ENCODE measurements at regions not wholly inside any gene's neighbourhood (a gene's known extent, or its start where the extent isn't known, plus 50 kb on each side); places are given as distances from the start of the nearest gene placed in this dataset.

DNA sequence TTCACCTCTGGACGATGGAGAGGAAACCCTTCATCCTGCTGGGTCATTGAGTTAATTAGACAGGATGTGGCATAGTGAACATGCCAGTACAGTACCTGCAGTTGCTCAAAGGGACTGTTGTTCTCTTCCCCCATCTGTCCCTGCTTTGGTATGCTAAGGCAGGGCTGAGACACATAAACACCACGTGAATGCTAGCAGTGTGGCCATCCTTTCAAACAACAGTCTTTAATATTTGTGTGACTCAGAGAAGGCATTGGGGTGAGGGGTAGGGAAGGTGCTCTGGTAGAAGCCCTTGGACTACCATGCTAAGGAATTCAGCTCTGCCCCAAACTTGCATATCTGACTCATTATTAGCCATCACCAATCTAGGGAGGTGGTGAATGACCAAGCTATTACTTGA, 180.2 kb upstream of the ZNF618 start:
- TF ChIP-seq, protein P1, sequence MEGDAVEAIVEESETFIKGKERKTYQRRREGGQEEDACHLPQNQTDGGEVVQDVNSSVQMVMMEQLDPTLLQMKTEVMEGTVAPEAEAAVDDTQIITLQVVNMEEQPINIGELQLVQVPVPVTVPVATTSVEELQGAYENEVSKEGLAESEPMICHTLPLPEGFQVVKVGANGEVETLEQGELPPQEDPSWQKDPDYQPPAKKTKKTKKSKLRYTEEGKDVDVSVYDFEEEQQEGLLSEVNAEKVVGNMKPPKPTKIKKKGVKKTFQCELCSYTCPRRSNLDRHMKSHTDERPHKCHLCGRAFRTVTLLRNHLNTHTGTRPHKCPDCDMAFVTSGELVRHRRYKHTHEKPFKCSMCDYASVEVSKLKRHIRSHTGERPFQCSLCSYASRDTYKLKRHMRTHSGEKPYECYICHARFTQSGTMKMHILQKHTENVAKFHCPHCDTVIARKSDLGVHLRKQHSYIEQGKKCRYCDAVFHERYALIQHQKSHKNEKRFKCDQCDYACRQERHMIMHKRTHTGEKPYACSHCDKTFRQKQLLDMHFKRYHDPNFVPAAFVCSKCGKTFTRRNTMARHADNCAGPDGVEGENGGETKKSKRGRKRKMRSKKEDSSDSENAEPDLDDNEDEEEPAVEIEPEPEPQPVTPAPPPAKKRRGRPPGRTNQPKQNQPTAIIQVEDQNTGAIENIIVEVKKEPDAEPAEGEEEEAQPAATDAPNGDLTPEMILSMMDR (conservative IDR thresholded peaks at IDR 0.05; ENCODE audit: low read length) = no peak
- TF ChIP-seq EZH2phosphoT487 (IDR thresholded peaks at IDR 0.05; ENCODE audit: borderline replicate concordance, low read depth, low read length) = no peak
- no peaks in the 10 kb centered on the region for H3K36me3 ChIP-seq (ENCODE audit: insufficient read depth, low read length)
- no peaks in the 10 kb centered on the region for H3K79me2 ChIP-seq (ENCODE audit: insufficient read depth, low read depth, low read length)
- CTCF ChIA-PET (ENCODE audit: unreplicated experiment) = no interaction called here
- H3K4me1 ChIP-seq (ENCODE audit: insufficient read depth, low read length, poor library complexity, severe bottlenecking) = no peaks in the 10 kb centered on the region
- no peak for DNase-seq (ENCODE audit: low spot score)
- no peak overlapping the region for H3K27ac ChIP-seq (ENCODE audit: low read depth, low read length, poor library complexity, severe bottlenecking)
- H3K4me3 ChIP-seq (ENCODE audit: low read depth, low read length, poor library complexity, severe bottlenecking) = no peak overlapping the region
- H2AFZ ChIP-seq (ENCODE audit: low read length) = no peak overlapping the region
- no peaks in the 10 kb centered on the region for H4K20me1 ChIP-seq (ENCODE audit: insufficient read depth, low read length)
- BruUV-seq (replicated peaks) = no TSS peak
- POLR2A ChIA-PET = no interaction called here
- intact Hi-C loops (cut with micrococcal nuclease; ENCODE audit: unreplicated experiment) = no loop called here
- 0 out of 2 replicates have a peak, but pooled peaks cover 8% of the 10 kb centered on the region for H3K9me3 ChIP-seq (ENCODE audit: low read length)
- H3K9me2 ChIP-seq (ENCODE audit: insufficient read depth, low read length) = no peaks in the 10 kb centered on the region
- no peak overlapping the region for H3K4me2 ChIP-seq (ENCODE audit: low read length)

DNA sequence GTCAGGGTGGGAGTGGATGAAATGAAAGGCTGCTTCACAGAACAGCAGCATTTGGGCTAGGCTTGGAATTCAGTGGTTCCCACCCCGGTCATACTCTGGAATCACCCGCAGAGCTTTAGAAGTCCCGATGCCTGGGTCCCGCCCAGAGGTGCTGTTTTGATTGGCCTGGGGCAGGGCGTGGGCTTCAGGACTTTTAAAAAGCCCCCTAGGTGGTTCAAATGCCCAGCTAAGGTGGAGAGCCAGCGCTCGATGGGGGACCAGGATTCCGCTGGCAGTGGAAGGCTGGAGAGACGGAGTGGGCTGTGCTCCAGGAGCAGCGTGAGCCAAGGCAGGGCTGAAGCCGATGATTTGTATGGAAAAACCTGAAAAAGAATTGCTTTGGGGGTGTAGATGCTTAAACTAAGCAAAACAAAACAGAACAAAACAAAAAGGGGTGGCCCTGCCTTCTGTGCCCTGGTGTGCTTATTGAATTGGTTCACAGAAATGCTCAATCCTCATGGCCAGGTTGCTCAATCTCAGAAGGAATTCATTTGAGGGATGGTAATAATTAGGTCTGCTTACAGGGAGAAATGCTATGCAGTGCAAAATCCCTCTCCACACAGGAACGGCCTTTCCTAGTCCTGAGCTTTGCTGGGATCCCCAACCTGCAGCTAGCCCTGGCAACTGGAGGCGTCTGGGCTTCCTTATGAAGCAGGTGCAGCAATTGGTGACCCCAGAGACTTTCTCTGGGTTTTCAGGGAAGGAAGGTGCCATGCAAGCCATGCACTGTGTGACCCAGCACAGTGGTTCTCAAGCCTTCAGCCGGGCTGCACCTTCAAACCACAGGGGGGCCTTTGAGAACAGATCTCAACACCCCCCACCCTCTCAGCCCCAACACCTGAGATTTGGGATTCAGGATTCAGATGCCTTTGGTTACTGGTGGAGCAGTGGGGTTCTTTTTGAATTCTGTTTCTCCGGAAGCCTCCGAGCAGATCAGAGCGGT, 174.0 kb upstream of the ZNF618 start:
- ChIA-PET POLR2A (no interaction called here), CTCF (ENCODE audit: unreplicated experiment) (no interaction called here)
- no peaks in the 10 kb centered on the region for H3K9me2 ChIP-seq (ENCODE audit: insufficient read depth, low read length)
- DNase-seq (ENCODE audit: low spot score) = no peak
- H3K4me2 ChIP-seq (ENCODE audit: low read length) = no peak overlapping the region
- intact Hi-C loops (cut with micrococcal nuclease; ENCODE audit: unreplicated experiment) = no loop called here
- no peak overlapping the region for H2AFZ ChIP-seq (ENCODE audit: low read length)
- no peaks in the 10 kb centered on the region for H3K4me1 ChIP-seq (ENCODE audit: insufficient read depth, low read length, poor library complexity, severe bottlenecking)
- no peaks in the 10 kb centered on the region for H3K9me3 ChIP-seq (ENCODE audit: low read length)
- H4K20me1 ChIP-seq (ENCODE audit: insufficient read depth, low read length) = no peaks in the 10 kb centered on the region
- no peak overlapping the region for H3K4me3 ChIP-seq (ENCODE audit: low read depth, low read length, poor library complexity, severe bottlenecking)
- H3K27ac ChIP-seq (ENCODE audit: low read depth, low read length, poor library complexity, severe bottlenecking) = no peak overlapping the region
- TF ChIP-seq, protein P1 (conservative IDR thresholded peaks at IDR 0.05; ENCODE audit: low read length) = no peak
- TF ChIP-seq EZH2phosphoT487 (IDR thresholded peaks at IDR 0.05; ENCODE audit: borderline replicate concordance, low read depth, low read length) = no peak
- H3K79me2 ChIP-seq (ENCODE audit: insufficient read depth, low read depth, low read length) = no peaks in the 10 kb centered on the region
- BruUV-seq (replicated peaks) = no TSS peak
- no peaks in the 10 kb centered on the region for H3K36me3 ChIP-seq (ENCODE audit: insufficient read depth, low read length)
